COLO668 (cell line): ENCODE measurements at regions not wholly inside any gene's neighbourhood (a gene's known extent, or its start where the extent isn't known, plus 50 kb on each side); places are given as distances from the start of the nearest gene placed in this dataset.

Experiments used
- DNase-seq: peaks from one replicate; lab custom pipeline; 2025; ENCODE audit not compliant: unreplicated experiment; lab: John Stamatoyannopoulos, UW

- no peak for DNase-seq
These were observed 70.6 kb upstream of the EYA4 start for GRCh38 chr6:133170602-133171001.

GRCh38 chr6:133171989-133172604 is 69.1 kb upstream of the EYA4 start:
- no peak for DNase-seq

- no peak for DNase-seq
These were observed 67.9 kb upstream of the EYA4 start for GRCh38 chr6:133173276-133173675.

GRCh38 chr6:133179481-133179880 is 61.7 kb upstream of the EYA4 start:
- peak; percentile 18 for DNase-seq

GRCh38 chr6:133183691-133184090 is 57.5 kb upstream of the EYA4 start:
- no peak for DNase-seq

GRCh38 chr6:133184798-133185372 is 56.3 kb upstream of the EYA4 start:
- DNase-seq, result no peak

GRCh38 chr6:133185731-133186130 is 55.4 kb upstream of the EYA4 start:
- DNase-seq, result no peak

- no peak for DNase-seq
These were observed 54.0 kb upstream of the EYA4 start for GRCh38 chr6:133187114-133187513.

GRCh38 chr6:133187657-133188453 is 53.3 kb upstream of the EYA4 start:
- no peak for DNase-seq

- no peak for DNase-seq
These were observed 50.2 kb upstream of the EYA4 start for GRCh38 chr6:133190912-133191311.

GRCh38 chr6:133191323-133191722 is 49.8 kb upstream of the EYA4 start:
- DNase-seq, result no peak
